ENCODE measurements at regions not wholly inside any gene's neighbourhood (a gene's known extent, or its start where the extent isn't known, plus 50 kb on each side); places are given as distances from the start of the nearest gene placed in this dataset.

GRCh38 chr1:164470996-164471395 lies 88.0 kb upstream of the PBX1 start:
- Histone ChIP-seq H3K27ac (ENCODE audit: insufficient read length, low read depth, low read length) (no peak overlapping the region), H3K9me3 (ENCODE audit: control insufficient read depth, low read depth, low read length) (no peaks in the 10 kb centered on the region), H3K14ac (ENCODE audit: insufficient read depth, low read length) (no peak overlapping the region), H3K18ac (ENCODE audit: insufficient read length, low read depth, low read length) (no peak overlapping the region), H3K79me2 (ENCODE audit: insufficient read depth, low read length) (no peaks in the 10 kb centered on the region), H2AK5ac (ENCODE audit: insufficient read length, low read length) (no peak overlapping the region), H2BK15ac (ENCODE audit: low read depth, low read length) (no peak overlapping the region), H4K8ac (replicated peaks; ENCODE audit: insufficient read length, low read depth, low read length) (no peak overlapping the region), H3K56ac (ENCODE audit: insufficient read length, low read depth, low read length) (no peak overlapping the region), H3K23ac (ENCODE audit: insufficient read length, low read depth, low read length) (no peak overlapping the region), H3T11ph (ENCODE audit: low read length) (no peak overlapping the region), H3K4me1 (ENCODE audit: insufficient read depth, low read length) (no peaks in the 10 kb centered on the region), H3K79me1 (ENCODE audit: insufficient read depth, low read depth, low read length, poor library complexity, severe bottlenecking) (no peaks in the 10 kb centered on the region), H4K91ac (ENCODE audit: insufficient read length, low read depth, low read length) (no peak overlapping the region), H4K20me1 (ENCODE audit: control insufficient read depth, insufficient read depth, insufficient read length) (no peaks in the 10 kb centered on the region), H2AFZ (ENCODE audit: low read length) (no peak overlapping the region), H2BK120ac (ENCODE audit: low read depth, low read length, poor library complexity, severe bottlenecking) (no peak overlapping the region), H3K4ac (ENCODE audit: low read depth, low read length) (no peak overlapping the region), H3K4me2 (ENCODE audit: insufficient read depth, insufficient read length, low read length) (no peak overlapping the region), H3K27me3 (ENCODE audit: insufficient read depth, low read length) (no peaks in the 10 kb centered on the region), H3K23me2 (ENCODE audit: insufficient read length, low read depth, low read length, poor library complexity, severe bottlenecking) (no peaks in the 10 kb centered on the region), H2BK12ac (ENCODE audit: insufficient read length, low read depth, low read length) (no peak overlapping the region), H2BK5ac (ENCODE audit: insufficient read length, low read length) (no peak overlapping the region), H2BK20ac (ENCODE audit: low read depth, low read length, poor library complexity, severe bottlenecking) (no peak overlapping the region), H4K5ac (ENCODE audit: insufficient read length, low read depth, low read length) (no peak overlapping the region), H3K9ac (ENCODE audit: extremely low read depth, insufficient read length, low read length) (no peak overlapping the region)
- no peaks in the 10 kb centered on the region; a peak in 1 of 5 replicates for H3K9me3 Mint-ChIP-seq
- no peaks in the 10 kb centered on the region; a peak in 1 of 7 replicates for H3K36me3 Mint-ChIP-seq (ENCODE audit: insufficient read depth in 1 of 3, low read depth in 3 of 3)
- no peak overlapping the region for H3K4me3 Mint-ChIP-seq
- no peak for DNase-seq
- H3K4me1 Mint-ChIP-seq = no peaks in the 10 kb centered on the region
- TF ChIP-seq CTCF (conservative IDR thresholded peaks at IDR 0.05) = no peak
- no peak overlapping the region for H3K27ac Mint-ChIP-seq
- no CpG with 5 or more reads among the region's 5 CpGs for WGBS (ENCODE audit: extremely low coverage, insufficient read length, low lambda C conversion rate)
- no peaks in the 10 kb centered on the region for H3K27me3 Mint-ChIP-seq (ENCODE audit: low read depth)
